BJ (cell line): ENCODE measurements at regions not wholly inside any gene's neighbourhood (a gene's known extent, or its start where the extent isn't known, plus 50 kb on each side); places are given as distances from the start of the nearest gene placed in this dataset.

Experiments used
- CTCF ChIA-PET: fragments of 350-600 bp; formaldehyde crosslinking; extraction: SDS; loops from one replicate; lab custom pipeline; 2021; ENCODE audit warnings: antibody characterized with exemption, inconsistent platforms; lab: Yijun Ruan, JAX
- POLR2A ChIA-PET: fragments of 300-600 bp; sonication (Branson Sonifier 250); formaldehyde crosslinking; extraction: SDS; loops from one replicate; lab custom pipeline; 2021; ENCODE audit warnings: antibody characterized with exemption; lab: Charles Lee
- DNase-seq: peaks from one replicate; pipeline ENCODE4 v3.0.0-alpha.2; 2011; ENCODE audit warnings: low read depth
- H3K27me3 ChIP-seq: 2 replicates; pipeline ENCODE4 v1.6.0; 2011; ENCODE audit warnings: low read length; ENCODE audit not compliant: control insufficient read depth, insufficient read depth
- H3K36me3 ChIP-seq: 2 replicates; pipeline ENCODE4 v1.5.1; 2011; ENCODE audit warnings: low read length; ENCODE audit not compliant: control insufficient read depth, insufficient read depth
- H3K4me3 ChIP-seq: 2 replicates; pipeline ENCODE4 v1.5.1; 2011; ENCODE audit warnings: low read depth, mild to moderate bottlenecking, control low read depth, low read length
- CTCF ChIP-seq: IDR thresholded peaks from 2 replicates; pipeline ENCODE4 v1.5.1; 2011; ENCODE audit warnings: low read depth, mild to moderate bottlenecking, control low read depth, inconsistent platforms, low read length, moderate library complexity; ENCODE audit not compliant: insufficient read depth

- ChIA-PET POLR2A (no interaction called here), CTCF (no interaction called here)
- Histone ChIP-seq H3K36me3 (no peaks in the 10 kb centered on the region), H3K27me3 (no peaks in the 10 kb centered on the region), H3K4me3 (no peak overlapping the region)
- no peak for DNase-seq
- no peak for TF ChIP-seq CTCF
These were observed 678.9 kb upstream of the CELF4 start for GRCh38 chr18:38244480-38244879.

GRCh38 chr18:38243291-38243690, 677.7 kb upstream of the CELF4 start:
- H3K36me3 ChIP-seq: no peaks in the 10 kb centered on the region
- TF ChIP-seq CTCF: no peak
- H3K27me3 ChIP-seq: no peaks in the 10 kb centered on the region
- H3K4me3 ChIP-seq: no peak overlapping the region
- ChIA-PET POLR2A (no interaction called here), CTCF (no interaction called here)
- no peak for DNase-seq

- ChIA-PET CTCF (no interaction called here), POLR2A (no interaction called here)
- Histone ChIP-seq H3K4me3 (no peak overlapping the region), H3K36me3 (no peaks in the 10 kb centered on the region), H3K27me3 (no peaks in the 10 kb centered on the region)
- DNase-seq: no peak
- no peak for TF ChIP-seq CTCF
These were observed 676.1 kb upstream of the CELF4 start for GRCh38 chr18:38241736-38242135.

GRCh38 chr18:38241216-38241615, 675.6 kb upstream of the CELF4 start:
- DNase-seq: no peak
- ChIA-PET POLR2A (no interaction called here), CTCF (no interaction called here)
- H3K27me3 ChIP-seq: no peaks in the 10 kb centered on the region
- TF ChIP-seq CTCF: no peak
- H3K36me3 ChIP-seq: no peaks in the 10 kb centered on the region
- no peak overlapping the region for H3K4me3 ChIP-seq

- Histone ChIP-seq H3K4me3 (no peak overlapping the region), H3K36me3 (no peaks in the 10 kb centered on the region), H3K27me3 (no peaks in the 10 kb centered on the region)
- CTCF ChIA-PET: no interaction called here
- POLR2A ChIA-PET: no interaction called here
- no peak for DNase-seq
- TF ChIP-seq CTCF: no peak
These were observed 674.0 kb upstream of the CELF4 start for GRCh38 chr18:38239606-38240005.

- TF ChIP-seq CTCF: no peak
- Histone ChIP-seq H3K36me3 (no peaks in the 10 kb centered on the region), H3K4me3 (no peak overlapping the region), H3K27me3 (no peaks in the 10 kb centered on the region)
- DNase-seq: no peak
- CTCF ChIA-PET: no interaction called here
- POLR2A ChIA-PET: no interaction called here
These were observed 672.2 kb upstream of the CELF4 start for GRCh38 chr18:38237796-38238195.
